ENCODE measurements at regions not wholly inside any gene's neighbourhood (a gene's known extent, or its start where the extent isn't known, plus 50 kb on each side); places are given as distances from the start of the nearest gene placed in this dataset.

DNA sequence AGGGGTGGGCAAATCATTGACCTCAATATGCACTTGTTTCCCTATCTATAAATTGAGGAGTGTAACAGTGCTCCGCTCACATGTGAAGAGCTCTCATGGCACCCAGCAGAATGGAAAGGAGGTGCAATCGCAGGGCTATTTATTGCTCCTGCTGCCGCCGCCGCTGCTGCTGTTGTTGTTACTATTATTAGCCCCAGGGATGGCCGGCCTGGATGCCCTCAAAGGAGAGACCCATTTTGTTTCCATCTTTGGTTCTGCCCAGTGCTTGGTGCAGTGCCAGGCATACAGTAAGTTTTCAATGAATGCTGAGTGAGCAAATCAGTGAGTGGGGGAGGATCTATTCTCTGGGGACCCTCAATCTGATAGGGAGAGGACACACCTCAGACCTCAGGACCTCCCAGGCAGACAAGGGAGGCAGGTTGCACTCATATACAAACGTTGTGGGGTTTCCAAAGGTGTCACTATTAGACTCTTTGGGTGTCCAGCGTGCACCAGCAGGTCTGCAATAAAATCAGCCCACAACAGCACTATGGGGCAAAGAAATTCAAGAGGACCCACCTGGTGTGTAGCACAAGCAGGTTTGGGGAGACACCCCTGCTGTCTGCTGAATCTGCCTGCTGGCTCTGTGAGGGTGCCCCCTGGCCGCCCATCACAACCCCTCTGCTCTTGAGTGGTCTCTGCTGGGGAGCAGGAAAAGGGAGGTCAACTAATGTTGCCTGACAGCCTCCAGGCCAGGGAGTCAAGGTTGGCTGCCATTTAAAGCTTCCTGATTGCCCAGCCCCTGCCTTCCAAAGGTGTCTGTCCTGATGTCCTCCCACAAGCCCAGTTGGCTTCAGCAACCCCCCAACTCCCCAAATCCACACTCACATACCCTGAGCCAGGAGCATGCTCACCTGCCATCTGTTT lies 136.3 kb downstream of the ACTL8 start:
- DNase-seq, result no peak
- ATAC-seq (replicated peaks in 1 of 2), result no peak
- no peaks in the 10 kb centered on the region for H3K9me3 Mint-ChIP-seq
- no peak overlapping the region for H3K4me3 Mint-ChIP-seq
- H3K27me3 Mint-ChIP-seq (ENCODE audit: low read depth), result peaks cover 14% of the 10 kb centered on the region
- H3K4me1 Mint-ChIP-seq (ENCODE audit: low read depth), result no peaks in the 10 kb centered on the region
- H3K36me3 Mint-ChIP-seq (ENCODE audit: insufficient read depth in 2 of 2), result no peaks in the 10 kb centered on the region
- H3K27ac Mint-ChIP-seq, result no peak overlapping the region

DNA sequence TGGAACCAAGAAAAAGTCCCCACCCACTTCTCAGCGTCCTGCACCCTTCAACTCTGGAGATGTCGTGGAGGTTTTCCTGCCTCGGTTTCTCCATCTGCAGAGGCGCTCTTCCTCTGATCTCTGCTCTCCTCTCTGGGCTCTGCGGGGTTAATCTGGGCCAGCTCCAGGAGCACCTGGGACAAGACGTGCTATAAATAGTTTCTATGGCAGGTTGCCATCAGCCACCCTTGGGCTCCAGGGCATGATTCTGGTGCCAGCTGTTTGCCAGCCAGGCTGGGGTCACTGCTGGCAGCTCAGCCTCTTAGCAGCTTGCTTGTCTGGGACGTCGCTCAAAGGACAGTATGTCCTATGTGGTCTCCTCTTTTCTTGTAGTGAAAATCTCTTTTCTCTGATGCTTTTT lies 137.1 kb downstream of the ACTL8 start:
- Mint-ChIP-seq H3K9me3 (no peaks in the 10 kb centered on the region), H3K4me1 (ENCODE audit: low read depth) (no peaks in the 10 kb centered on the region), H3K36me3 (ENCODE audit: insufficient read depth in 2 of 2) (no peaks in the 10 kb centered on the region), H3K27me3 (ENCODE audit: low read depth) (peaks cover 16% of the 10 kb centered on the region), H3K27ac (no peak overlapping the region), H3K4me3 (no peak overlapping the region)
- ATAC-seq (replicated peaks in 1 of 2) (no peak), DNase-seq (no peak)

DNA sequence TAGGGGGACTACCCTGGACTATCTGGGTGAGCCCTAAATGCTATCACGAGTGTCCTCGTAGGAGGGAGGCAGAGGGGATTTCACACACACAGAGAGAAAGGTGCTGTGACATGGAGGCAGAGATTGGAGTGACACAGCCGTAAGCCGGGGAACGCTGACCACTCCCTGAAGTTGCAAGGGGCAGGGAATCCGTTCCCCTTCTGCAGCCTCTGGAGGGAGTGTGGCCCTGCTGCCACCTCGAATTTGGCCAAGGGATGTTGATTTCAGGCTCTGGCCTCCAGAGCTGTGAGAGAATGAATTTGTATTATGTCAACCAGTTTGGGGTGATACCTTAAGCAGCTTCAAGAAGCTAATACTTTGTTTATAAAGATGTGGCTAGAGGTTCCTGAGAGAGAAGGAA lies 137.7 kb downstream of the ACTL8 start:
- Mint-ChIP-seq H3K9me3 (no peaks in the 10 kb centered on the region), H3K4me1 (ENCODE audit: low read depth) (no peaks in the 10 kb centered on the region), H3K36me3 (ENCODE audit: insufficient read depth in 2 of 2) (no peaks in the 10 kb centered on the region), H3K27ac (no peak overlapping the region), H3K27me3 (ENCODE audit: low read depth) (peaks cover 16% of the 10 kb centered on the region), H3K4me3 (no peak overlapping the region)
- ATAC-seq (replicated peaks in 1 of 2) (no peak), DNase-seq (no peak)

DNA sequence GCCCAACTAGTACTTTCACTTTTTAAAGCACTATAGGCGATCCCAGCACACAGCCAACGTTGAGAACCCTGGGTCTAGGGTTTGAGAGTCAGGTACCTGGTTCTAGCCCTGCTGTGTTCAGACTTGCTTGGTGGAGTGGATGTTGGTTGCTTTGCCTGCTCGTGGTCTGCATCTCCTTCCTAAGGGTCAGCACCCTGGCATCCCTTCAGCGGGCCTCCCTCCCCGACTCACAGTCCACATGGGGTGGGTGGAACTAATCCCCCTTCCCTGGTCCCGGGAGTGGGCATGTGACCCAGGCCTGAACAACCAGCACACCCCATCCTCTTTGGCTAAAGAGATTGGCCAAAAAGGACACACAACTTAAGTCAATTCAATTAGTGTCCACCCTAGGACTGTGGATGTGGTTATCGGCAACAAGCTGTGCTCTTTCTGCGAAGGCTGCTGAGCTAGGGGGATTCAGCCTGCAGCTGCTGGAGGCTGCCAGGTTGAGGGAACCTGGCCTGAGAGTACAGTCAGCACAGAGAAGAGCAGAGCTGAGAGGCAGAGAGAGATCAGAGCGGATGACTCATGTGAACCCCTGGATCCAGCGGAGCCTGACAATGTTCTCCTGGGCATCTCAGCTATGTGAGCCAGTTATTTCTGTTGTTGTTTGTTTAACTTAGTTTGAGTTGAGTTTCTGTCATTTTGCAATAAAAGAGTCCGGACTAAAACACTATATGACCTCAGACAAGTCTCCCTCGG lies 138.9 kb downstream of the ACTL8 start:
- H3K27ac Mint-ChIP-seq, result no peak overlapping the region
- H3K4me1 Mint-ChIP-seq (ENCODE audit: low read depth), result no peaks in the 10 kb centered on the region
- no peaks in the 10 kb centered on the region for H3K9me3 Mint-ChIP-seq
- no peaks in the 10 kb centered on the region for H3K36me3 Mint-ChIP-seq (ENCODE audit: insufficient read depth in 2 of 2)
- H3K27me3 Mint-ChIP-seq (ENCODE audit: low read depth), result peaks cover 11% of the 10 kb centered on the region
- ATAC-seq (replicated peaks in 1 of 2) (no peak), DNase-seq (no peak)
- no peak overlapping the region for H3K4me3 Mint-ChIP-seq

DNA sequence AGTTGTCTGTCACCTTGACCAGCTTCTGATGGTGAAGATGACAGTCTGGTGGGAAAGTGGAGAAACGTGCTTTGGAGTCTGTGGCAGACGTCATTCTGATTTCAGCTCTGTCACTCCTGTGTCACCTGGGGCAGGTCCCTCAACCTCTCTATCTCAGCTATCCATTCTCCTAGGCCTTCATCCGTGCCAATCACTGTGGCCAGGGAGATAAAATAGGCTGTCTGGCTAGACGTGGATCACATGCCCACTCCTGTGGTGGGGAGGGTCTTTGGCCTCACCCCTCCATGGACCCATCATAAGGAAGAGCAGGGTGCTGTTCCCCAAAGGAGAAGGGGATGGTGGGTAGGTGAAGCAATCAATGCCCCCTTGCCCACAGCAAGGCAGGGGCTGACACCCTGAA lies 140.3 kb downstream of the ACTL8 start:
- H3K9me3 Mint-ChIP-seq, result no peaks in the 10 kb centered on the region
- no peak overlapping the region for H3K4me3 Mint-ChIP-seq
- no peak for DNase-seq
- H3K36me3 Mint-ChIP-seq (ENCODE audit: insufficient read depth in 2 of 2), result no peaks in the 10 kb centered on the region
- ATAC-seq (replicated peaks in 1 of 2), result no peak
- H3K27ac Mint-ChIP-seq, result no peak overlapping the region
- H3K27me3 Mint-ChIP-seq (ENCODE audit: low read depth), result peaks cover 5% of the 10 kb centered on the region
- H3K4me1 Mint-ChIP-seq (ENCODE audit: low read depth), result no peaks in the 10 kb centered on the region

DNA sequence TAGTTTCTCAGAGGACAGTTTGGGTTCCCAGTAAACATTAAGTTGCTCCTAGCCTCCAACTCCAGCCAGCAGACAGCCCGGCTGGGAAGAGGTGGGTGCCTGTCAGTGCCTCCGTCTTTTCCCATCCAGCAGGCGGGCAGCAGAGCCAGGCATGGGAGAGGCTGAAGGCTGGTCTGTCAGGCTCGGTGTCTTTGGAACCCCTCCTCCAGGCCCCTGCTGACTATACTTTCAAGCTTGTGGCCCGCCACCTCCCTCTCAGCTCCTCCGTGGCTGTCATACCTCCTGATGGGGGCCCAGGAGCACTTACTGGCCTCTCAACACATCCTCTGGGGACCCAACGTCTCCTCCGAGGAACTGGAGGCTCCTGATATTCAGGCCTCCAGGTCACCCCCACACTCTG lies 140.9 kb downstream of the ACTL8 start:
- no peak overlapping the region for H3K27ac Mint-ChIP-seq
- no peaks in the 10 kb centered on the region for H3K4me1 Mint-ChIP-seq (ENCODE audit: low read depth)
- H3K36me3 Mint-ChIP-seq (ENCODE audit: insufficient read depth in 2 of 2), result no peaks in the 10 kb centered on the region
- no peak for DNase-seq
- H3K4me3 Mint-ChIP-seq, result no peak overlapping the region
- H3K27me3 Mint-ChIP-seq (ENCODE audit: low read depth), result peaks cover 5% of the 10 kb centered on the region
- ATAC-seq (replicated peaks in 1 of 2), result no peak
- H3K9me3 Mint-ChIP-seq, result no peaks in the 10 kb centered on the region

DNA sequence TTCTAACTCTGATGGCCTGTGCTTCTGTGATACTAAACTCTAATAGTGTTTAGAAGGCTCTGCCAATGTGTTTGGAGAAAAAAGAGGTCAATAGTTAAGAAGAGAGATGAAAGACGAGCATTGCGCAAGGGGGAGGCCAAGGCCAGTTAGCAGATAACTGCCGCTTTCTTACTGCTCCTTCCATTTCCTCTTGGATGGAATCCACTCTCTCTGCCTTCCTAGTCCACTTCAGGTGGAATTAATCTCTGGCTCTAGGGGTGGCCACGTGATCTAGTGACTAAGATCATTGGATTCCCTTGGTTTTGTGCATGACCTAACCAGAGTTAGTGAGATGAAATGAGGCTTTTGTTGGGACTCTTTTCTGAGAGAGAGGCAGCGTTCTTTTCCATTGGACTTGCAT lies 148.3 kb downstream of the ACTL8 start:
- peaks cover 2% of the 10 kb centered on the region in 2 donors for H3K9me3 Mint-ChIP-seq
- no peaks in the 10 kb centered on the region for H3K36me3 Mint-ChIP-seq (ENCODE audit: insufficient read depth in 2 of 2)
- no peak for ATAC-seq (replicated peaks in 1 of 2)
- peaks cover 13% of the 10 kb centered on the region for H3K27me3 Mint-ChIP-seq (ENCODE audit: low read depth)
- no peaks in the 10 kb centered on the region for H3K4me1 Mint-ChIP-seq (ENCODE audit: low read depth)
- no peak overlapping the region for H3K27ac Mint-ChIP-seq
- no peak overlapping the region for H3K4me3 Mint-ChIP-seq
- no peak for DNase-seq

DNA sequence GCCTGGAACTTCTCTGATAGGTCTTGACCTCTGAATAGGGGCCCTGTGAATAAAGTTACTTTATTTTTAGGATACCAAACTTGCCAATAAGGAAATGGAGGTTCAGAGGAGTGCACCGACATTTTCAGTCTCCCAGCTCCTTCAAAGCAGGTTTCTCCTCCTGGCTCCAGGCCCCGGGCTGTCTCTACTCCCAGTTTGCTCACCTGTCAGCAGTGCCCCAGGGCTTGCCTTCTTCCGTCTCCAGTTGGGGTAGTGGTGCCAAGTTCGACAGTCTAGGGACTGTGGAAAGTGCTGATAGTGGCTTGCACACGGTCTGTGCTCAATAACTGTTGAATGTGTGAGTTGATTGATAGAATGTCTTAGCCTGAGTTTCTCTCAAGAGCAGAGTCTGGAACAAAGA lies 149.2 kb downstream of the ACTL8 start:
- Mint-ChIP-seq H3K27me3 (ENCODE audit: low read depth) (peaks cover 16% of the 10 kb centered on the region), H3K9me3 (peaks cover 2% of the 10 kb centered on the region in 2 donors), H3K36me3 (ENCODE audit: insufficient read depth in 2 of 2) (no peaks in the 10 kb centered on the region), H3K27ac (no peak overlapping the region), H3K4me1 (ENCODE audit: low read depth) (no peaks in the 10 kb centered on the region), H3K4me3 (no peak overlapping the region)
- DNase-seq (no peak), ATAC-seq (replicated peaks in 1 of 2) (no peak)

DNA sequence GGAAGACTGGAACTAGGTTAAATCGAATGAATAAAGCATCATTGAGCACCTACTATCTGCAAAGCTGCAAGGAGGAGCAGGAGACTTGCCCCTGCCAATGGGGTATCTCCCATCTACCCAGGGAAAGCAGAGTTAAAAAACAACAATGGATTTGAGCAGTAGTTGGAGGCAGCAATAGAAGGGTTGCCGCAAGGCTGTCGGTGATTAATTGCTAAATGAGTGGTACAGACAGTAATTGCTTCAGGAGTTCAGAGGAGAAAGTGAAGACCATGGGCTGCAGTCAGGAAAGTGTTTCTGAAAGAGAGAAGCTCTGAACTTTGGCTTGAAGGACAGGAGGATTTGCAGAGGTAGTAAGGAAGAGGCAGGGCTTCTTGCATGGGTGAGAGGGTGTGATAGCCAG lies 152.9 kb downstream of the ACTL8 start:
- no peak overlapping the region for H3K4me3 Mint-ChIP-seq
- peaks cover 36% of the 10 kb centered on the region for H3K27me3 Mint-ChIP-seq (ENCODE audit: low read depth)
- DNase-seq (no peak), ATAC-seq (replicated peaks in 1 of 2) (no peak)
- H3K4me1 Mint-ChIP-seq (ENCODE audit: low read depth), result no peaks in the 10 kb centered on the region
- no peak overlapping the region for H3K27ac Mint-ChIP-seq
- H3K9me3 Mint-ChIP-seq, result peaks cover 2% of the 10 kb centered on the region in 2 donors
- no peaks in the 10 kb centered on the region for H3K36me3 Mint-ChIP-seq (ENCODE audit: insufficient read depth in 2 of 2)

DNA sequence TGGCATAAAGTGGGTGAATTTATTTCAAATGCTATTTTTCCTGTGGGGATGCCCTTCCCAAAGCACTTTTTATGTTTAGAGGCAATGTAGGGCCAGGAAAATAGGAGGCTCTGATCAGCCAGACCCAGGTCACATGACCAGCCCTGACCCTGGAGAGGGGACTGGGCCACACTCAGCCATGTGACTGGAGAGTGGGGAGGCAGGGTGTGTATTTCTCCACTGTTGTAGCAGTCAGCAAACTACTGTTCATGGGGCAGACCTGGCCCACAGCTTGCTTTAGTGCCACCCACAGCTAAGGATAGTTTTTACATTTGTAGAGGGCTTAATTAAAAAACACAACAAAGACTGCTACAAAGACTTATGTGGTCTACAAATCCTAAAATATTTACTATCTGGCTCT lies 153.8 kb downstream of the ACTL8 start:
- Mint-ChIP-seq H3K27me3 (ENCODE audit: low read depth) (peaks cover 31% of the 10 kb centered on the region), H3K27ac (no peak overlapping the region), H3K36me3 (ENCODE audit: insufficient read depth in 2 of 2) (no peaks in the 10 kb centered on the region), H3K4me1 (ENCODE audit: low read depth) (no peaks in the 10 kb centered on the region), H3K9me3 (peaks cover 2% of the 10 kb centered on the region in 2 donors), H3K4me3 (no peak overlapping the region)
- no peak for DNase-seq
- ATAC-seq (replicated peaks in 1 of 2), result no peak

DNA sequence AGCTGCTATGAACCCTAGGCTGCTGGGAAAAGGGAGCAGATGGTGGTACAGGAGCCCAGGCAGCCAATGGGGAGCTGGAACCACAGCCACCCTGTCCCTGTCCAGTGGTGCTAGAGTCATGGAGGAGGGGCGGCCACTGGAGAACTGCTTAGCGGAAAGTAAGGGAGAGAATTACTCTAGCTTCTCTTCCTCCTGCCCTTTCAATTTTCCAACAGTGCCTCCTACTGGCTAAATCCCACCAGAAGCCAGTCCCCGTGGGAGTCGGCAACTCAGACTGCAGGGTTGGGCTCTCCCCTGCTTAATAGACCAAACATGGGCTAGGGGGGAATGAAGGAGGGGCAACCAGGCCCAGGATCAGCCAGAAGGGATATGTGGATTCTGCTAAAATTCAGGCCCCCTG lies 154.5 kb downstream of the ACTL8 start:
- no peaks in the 10 kb centered on the region for H3K4me1 Mint-ChIP-seq (ENCODE audit: low read depth)
- H3K27ac Mint-ChIP-seq, result no peak overlapping the region
- no peaks in the 10 kb centered on the region for H3K9me3 Mint-ChIP-seq
- DNase-seq (no peak), ATAC-seq (replicated peaks in 1 of 2) (no peak)
- H3K4me3 Mint-ChIP-seq, result no peak overlapping the region
- H3K36me3 Mint-ChIP-seq (ENCODE audit: insufficient read depth in 2 of 2), result no peaks in the 10 kb centered on the region
- peaks cover 28% of the 10 kb centered on the region for H3K27me3 Mint-ChIP-seq (ENCODE audit: low read depth)

DNA sequence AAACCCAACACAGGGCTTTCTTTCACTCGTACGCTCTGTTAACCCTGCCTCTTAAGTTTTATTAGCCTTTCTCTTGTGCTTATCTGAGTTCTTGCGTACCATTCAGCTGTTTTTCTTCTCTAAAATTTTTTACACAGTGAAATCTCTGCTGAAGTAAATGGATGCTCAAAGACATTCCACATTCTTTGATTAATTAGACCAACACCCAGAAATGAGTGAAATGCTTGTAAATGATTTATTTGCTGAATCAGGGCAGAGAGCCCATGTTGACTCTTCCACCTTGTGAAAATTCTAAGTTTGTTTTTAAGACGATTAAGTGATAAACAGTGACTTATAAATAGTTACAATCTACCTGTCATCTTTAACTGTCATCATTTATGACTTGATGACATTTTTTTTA lies 156.7 kb downstream of the ACTL8 start:
- ATAC-seq (replicated peaks in 1 of 2) (no peak), DNase-seq (no peak)
- H3K4me1 Mint-ChIP-seq (ENCODE audit: low read depth), result no peaks in the 10 kb centered on the region
- no peak overlapping the region for H3K27ac Mint-ChIP-seq
- no peak overlapping the region for H3K4me3 Mint-ChIP-seq
- no peaks in the 10 kb centered on the region for H3K9me3 Mint-ChIP-seq
- peaks cover 42% of the 10 kb centered on the region for H3K27me3 Mint-ChIP-seq (ENCODE audit: low read depth)
- H3K36me3 Mint-ChIP-seq (ENCODE audit: insufficient read depth in 2 of 2), result no peaks in the 10 kb centered on the region

DNA sequence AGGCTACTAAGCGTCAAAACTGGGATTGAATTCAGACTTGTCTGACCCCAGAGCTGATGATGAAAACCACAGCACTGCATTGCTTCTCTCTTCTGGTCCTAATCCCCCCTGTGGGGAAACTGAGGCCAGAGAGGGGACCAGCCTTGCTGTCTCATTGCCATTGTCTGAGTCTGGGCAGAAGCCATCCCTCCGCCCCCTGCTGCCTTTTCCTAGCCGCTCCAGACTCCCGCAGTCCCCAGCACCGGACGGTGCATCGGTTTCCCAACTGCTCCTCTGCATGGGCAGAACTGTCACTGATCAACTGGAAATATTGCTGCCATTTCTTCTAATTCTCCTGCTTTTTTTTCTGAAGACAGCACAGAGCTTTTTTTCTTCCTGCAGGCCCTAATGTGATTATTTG lies 157.4 kb downstream of the ACTL8 start:
- Mint-ChIP-seq H3K27me3 (ENCODE audit: low read depth) (peaks cover 48% of the 10 kb centered on the region), H3K4me1 (ENCODE audit: low read depth) (no peaks in the 10 kb centered on the region), H3K27ac (no peak overlapping the region), H3K4me3 (no peak overlapping the region), H3K36me3 (ENCODE audit: insufficient read depth in 2 of 2) (no peaks in the 10 kb centered on the region), H3K9me3 (no peaks in the 10 kb centered on the region)
- ATAC-seq (replicated peaks in 1 of 2), result no peak
- no peak for DNase-seq
